B cell (primary cell): ENCODE measurements at regions not wholly inside any gene's neighbourhood (a gene's known extent, or its start where the extent isn't known, plus 50 kb on each side); places are given as distances from the start of the nearest gene placed in this dataset.

Source experiments
- ATAC-seq: fragments of 200-7000 bp; cut with Tn5 transposase; one replicate; pipeline ENCODE4 v1.10.0; 2021; ENCODE audit warnings: low read depth, mild to moderate bottlenecking, moderate number of reproducible peaks, moderate library complexity
- CTCF ChIA-PET: fragments of 350-600 bp; sonication (Branson Sonifier 250); formaldehyde crosslinking; loops from one replicate; lab custom pipeline; 2021; ENCODE audit warnings: antibody characterized with exemption, inconsistent platforms; lab: Charles Lee
- POLR2A ChIA-PET: fragments of 350-600 bp; sonication (Branson Sonifier 250); formaldehyde crosslinking; loops from one replicate; lab custom pipeline; 2021; ENCODE audit warnings: antibody characterized with exemption; lab: Charles Lee
- DNase-seq: peaks from one replicate; pipeline ENCODE4 v3.0.0; 2013
- H2AFZ ChIP-seq: 2 replicates; pipeline ENCODE4 v1.6.1; 2012; ENCODE audit warnings: mild to moderate bottlenecking, low read depth, low read length; ENCODE audit not compliant: insufficient read depth, poor library complexity, severe bottlenecking
- H3K27ac ChIP-seq, 2 donors: 1 replicate in 1 of 2; 2 replicates in 1 of 2; pipeline ENCODE4 v1.5.1; 2012 to 2013; ENCODE audit warnings: low read length in 2 of 2, mild to moderate bottlenecking in 2 of 2, moderate library complexity in 1 of 2
- H3K27me3 ChIP-seq, 4 experiments: fragments of 200-600 bp in 1 of 4; sonication (generic) in 1 of 4; replicated peaks in 1 of 4; 1 replicate in 2 of 4; 2 replicates in 2 of 4; pipeline versions ENCODE4 v1.6.1 to v1.7.0; 2013 to 2016; ENCODE audit warnings: low read length in 3 of 4, mild to moderate bottlenecking in 2 of 4, mixed read lengths in 1 of 4, moderate library complexity in 1 of 4; ENCODE audit not compliant: insufficient read depth in 4 of 4, control insufficient read depth in 3 of 4; ENCODE audit errors: control extremely low read depth in 1 of 4
- H3K36me3 ChIP-seq, 2 experiments: replicated peaks in 1 of 2; 1 replicate in 1 of 2; 2 replicates in 1 of 2; pipeline versions ENCODE4 v1.6.1 to v1.7.1; 2013; ENCODE audit warnings: low read length in 1 of 2; ENCODE audit not compliant: insufficient read depth in 2 of 2, control insufficient read depth in 1 of 2; ENCODE audit errors: control extremely low read depth in 1 of 2, extremely low read depth in 1 of 2
- H3K4me1 ChIP-seq, 2 donors: fragments of 200-600 bp in 1 of 2; sonication (generic) in 1 of 2; 1 replicate in 1 of 2; 2 replicates in 1 of 2; pipeline versions ENCODE4 v1.5.1 to v1.6.1; 2013 to 2017; ENCODE audit warnings: low read length in 2 of 2; ENCODE audit not compliant: control insufficient read depth in 2 of 2, insufficient read depth in 2 of 2
- H3K4me2 ChIP-seq: replicated peaks from 2 replicates; pipeline ENCODE3; 2012; ENCODE audit warnings: mild to moderate bottlenecking, low read depth, low read length; ENCODE audit not compliant: poor library complexity, severe bottlenecking
- H3K4me3 ChIP-seq, 5 experiments: fragments of 200-600 bp in 1 of 5; sonication (generic) in 1 of 5; 1 replicate in 3 of 5; 2 replicates in 2 of 5; pipeline versions ENCODE4 v1.5.1 to v1.7.0; 2011 to 2016; ENCODE audit warnings: low read length in 4 of 5, mild to moderate bottlenecking in 4 of 5, low read depth in 2 of 5, control low read depth in 1 of 5, moderate library complexity in 1 of 5; ENCODE audit not compliant: insufficient read depth in 1 of 5; ENCODE audit errors: control extremely low read depth in 1 of 5, extremely low read depth in 1 of 5
- H3K79me2 ChIP-seq: fragments of 200-600 bp; sonication (generic); one replicate; pipeline ENCODE4 v1.6.0; 2016; ENCODE audit warnings: low read length; ENCODE audit not compliant: control insufficient read depth, insufficient read depth
- H3K9ac ChIP-seq: fragments of 200-600 bp; sonication (generic); 2 replicates; pipeline ENCODE4 v1.6.1; 2017; ENCODE audit warnings: mild to moderate bottlenecking, low read length, moderate library complexity
- H3K9me3 ChIP-seq, 3 donors: one replicate each; pipeline versions ENCODE4 v1.6.1 to v1.7.1; 2013; ENCODE audit warnings: low read length in 2 of 3; ENCODE audit not compliant: control insufficient read depth in 2 of 3, insufficient read depth in 1 of 3; ENCODE audit errors: control extremely low read depth in 1 of 3
- H4K20me1 ChIP-seq: 2 replicates; pipeline ENCODE4 v1.6.0; 2012; ENCODE audit warnings: mild to moderate bottlenecking, low read length; ENCODE audit not compliant: insufficient read depth, control insufficient read depth, poor library complexity, severe bottlenecking
- H3K27ac Mint-ChIP-seq: one replicate; pipeline ENCODE4 v1.8.0; 2021; ENCODE audit warnings: mixed read lengths
- H3K27me3 Mint-ChIP-seq: one replicate; pipeline ENCODE4 v1.8.0; 2021; ENCODE audit warnings: mixed read lengths
- H3K4me1 Mint-ChIP-seq: one replicate; pipeline ENCODE4 v1.8.0; 2021; ENCODE audit warnings: mixed read lengths
- H3K4me3 Mint-ChIP-seq: one replicate; pipeline ENCODE4 v1.8.0; 2021; ENCODE audit warnings: mixed read lengths
- H3K9me3 Mint-ChIP-seq: one replicate; pipeline ENCODE4 v1.8.0; 2022; ENCODE audit warnings: mixed read lengths; ENCODE audit not compliant: insufficient read depth
- EZH2 ChIP-seq: IDR thresholded peaks from 2 replicates; pipeline ENCODE4 v1.6.1; 2012; ENCODE audit warnings: borderline replicate concordance, low read depth, mild to moderate bottlenecking, moderate library complexity, low read length; ENCODE audit not compliant: insufficient read depth, poor library complexity, severe bottlenecking
- WGBS: methylation state at CpG from one replicate; pipeline ENCODE4 v1.1.5; 2013; ENCODE audit warnings: missing lambda C conversion rate; ENCODE audit not compliant: insufficient coverage; 5-methylcytosine and 5-hydroxymethylcytosine counted together
- intact Hi-C: fragments of 100-400 bp; cut with micrococcal nuclease; formaldehyde crosslinking; loops from one replicate; pipeline ENCODE4 v1.10.0; 2022
- TF ChIP-seq, protein P1 (sequence below): fragments of 200-600 bp; IDR thresholded peaks from one replicate; pipeline ENCODE4 v1.8.0; 2022; ENCODE audit warnings: antibody characterized with exemption, mild to moderate bottlenecking

DNA sequence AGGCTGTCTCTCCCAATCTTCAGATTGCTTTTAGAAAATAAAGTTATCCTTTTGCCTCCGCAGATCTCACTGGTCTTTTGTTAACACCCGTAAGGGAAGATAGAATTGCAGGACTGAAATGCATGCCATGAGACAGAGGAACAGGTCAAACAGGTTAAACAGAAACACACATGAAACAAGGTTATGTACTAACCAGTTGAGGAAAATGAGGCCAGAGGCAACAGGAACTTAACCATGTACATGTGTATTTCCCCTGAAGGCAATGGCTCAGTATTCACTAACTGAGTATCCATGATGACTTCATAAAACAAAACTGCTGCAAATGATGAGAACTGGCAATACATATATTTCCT, 169.1 kb upstream of the NSMCE3 start:
- peaks cover 0 to 8% (median 0%) of the 10 kb centered on the region in 3 donors for H3K9me3 ChIP-seq
- no peaks in the 10 kb centered on the region for H3K4me1 Mint-ChIP-seq
- POLR2A ChIA-PET, result no interaction called here

DNA sequence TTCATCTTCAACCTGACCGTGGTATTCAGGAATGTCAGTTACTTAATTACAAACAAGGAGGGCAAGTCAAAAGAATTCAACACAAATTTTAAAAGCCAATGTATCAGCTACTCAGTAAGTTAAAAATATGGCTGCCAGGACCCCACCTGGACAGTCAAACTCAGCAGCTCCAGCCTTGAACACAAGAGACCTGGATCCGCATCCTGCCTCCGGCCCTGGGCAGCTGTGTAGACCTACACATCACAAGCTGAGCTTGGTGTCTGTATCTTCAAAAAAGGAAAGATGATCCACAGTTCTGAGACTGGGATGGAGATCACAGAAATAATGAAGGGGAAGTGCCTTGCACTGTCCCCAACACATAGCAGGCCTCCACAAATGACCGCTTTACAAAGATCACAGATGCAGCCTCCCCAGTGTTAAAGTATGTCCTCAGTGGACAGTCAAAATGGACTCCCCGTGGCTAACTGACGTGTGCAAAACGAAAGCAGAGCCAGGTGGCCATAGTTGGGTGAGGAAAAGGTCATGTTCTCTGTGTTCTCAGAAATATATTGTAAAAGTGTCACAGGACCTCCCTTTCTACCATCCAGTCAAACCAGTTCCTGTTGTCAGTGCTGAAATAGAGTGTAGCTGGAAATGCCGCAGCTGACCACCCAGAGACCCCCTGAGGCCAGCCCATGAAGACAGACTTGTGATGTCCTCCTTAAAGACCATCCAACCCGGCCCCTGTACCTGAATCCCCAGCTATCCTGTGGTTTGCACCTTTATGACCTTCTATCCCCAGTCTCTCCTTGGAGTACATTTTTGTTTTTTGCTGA, 168.5 kb upstream of the NSMCE3 start:
- H3K4me1 ChIP-seq, result no peaks in the 10 kb centered on the region
- H3K4me3 ChIP-seq, result no peak overlapping the region
- no peak for ATAC-seq
- intact Hi-C loops, result no loop called here
- no peak overlapping the region for H3K9ac ChIP-seq
- H2AFZ ChIP-seq, result no peak overlapping the region
- Mint-ChIP-seq H3K27me3 (peaks cover 16% of the 10 kb centered on the region), H3K9me3 (no peaks in the 10 kb centered on the region), H3K27ac (no peak overlapping the region), H3K4me3 (no peak overlapping the region), H3K4me1 (no peaks in the 10 kb centered on the region)
- H3K9me3 ChIP-seq, result peaks cover 0 to 8% (median 0%) of the 10 kb centered on the region in 3 donors
- no peaks in the 10 kb centered on the region for H3K79me2 ChIP-seq
- POLR2A ChIA-PET, result no interaction called here
- H3K4me2 ChIP-seq, result no peak overlapping the region
- CTCF ChIA-PET, result no interaction called here
- no peak for DNase-seq
- H4K20me1 ChIP-seq, result no peaks in the 10 kb centered on the region
- no peak for TF ChIP-seq EZH2
- TF ChIP-seq, protein P1, sequence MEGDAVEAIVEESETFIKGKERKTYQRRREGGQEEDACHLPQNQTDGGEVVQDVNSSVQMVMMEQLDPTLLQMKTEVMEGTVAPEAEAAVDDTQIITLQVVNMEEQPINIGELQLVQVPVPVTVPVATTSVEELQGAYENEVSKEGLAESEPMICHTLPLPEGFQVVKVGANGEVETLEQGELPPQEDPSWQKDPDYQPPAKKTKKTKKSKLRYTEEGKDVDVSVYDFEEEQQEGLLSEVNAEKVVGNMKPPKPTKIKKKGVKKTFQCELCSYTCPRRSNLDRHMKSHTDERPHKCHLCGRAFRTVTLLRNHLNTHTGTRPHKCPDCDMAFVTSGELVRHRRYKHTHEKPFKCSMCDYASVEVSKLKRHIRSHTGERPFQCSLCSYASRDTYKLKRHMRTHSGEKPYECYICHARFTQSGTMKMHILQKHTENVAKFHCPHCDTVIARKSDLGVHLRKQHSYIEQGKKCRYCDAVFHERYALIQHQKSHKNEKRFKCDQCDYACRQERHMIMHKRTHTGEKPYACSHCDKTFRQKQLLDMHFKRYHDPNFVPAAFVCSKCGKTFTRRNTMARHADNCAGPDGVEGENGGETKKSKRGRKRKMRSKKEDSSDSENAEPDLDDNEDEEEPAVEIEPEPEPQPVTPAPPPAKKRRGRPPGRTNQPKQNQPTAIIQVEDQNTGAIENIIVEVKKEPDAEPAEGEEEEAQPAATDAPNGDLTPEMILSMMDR, result no peak
- H3K36me3 ChIP-seq, result no peaks in the 10 kb centered on the region
- 86% methylated on average over 5 of the region's 9 CpGs for WGBS
- H3K27ac ChIP-seq, result no peak overlapping the region
- H3K27me3 ChIP-seq, result no peaks in the 10 kb centered on the region

More for the DNA sequence above, 169.1 kb upstream of the NSMCE3 start:
- Histone ChIP-seq H3K27ac (no peak overlapping the region), H3K4me1 (no peaks in the 10 kb centered on the region), H3K4me3 (no peak overlapping the region), H3K9ac (no peak overlapping the region), H3K4me2 (no peak overlapping the region), H3K27me3 (no peaks in the 10 kb centered on the region), H4K20me1 (no peaks in the 10 kb centered on the region), H3K79me2 (no peaks in the 10 kb centered on the region), H3K36me3 (no peaks in the 10 kb centered on the region), H2AFZ (no peak overlapping the region)
- 0% methylated on average over 1 of the region's 2 CpGs for WGBS
- ATAC-seq (no peak), DNase-seq (no peak)
- H3K9me3 Mint-ChIP-seq, result no peaks in the 10 kb centered on the region
- no peak overlapping the region for H3K27ac Mint-ChIP-seq
- no peak overlapping the region for H3K4me3 Mint-ChIP-seq
- CTCF ChIA-PET, result interaction anchor here (0.6 kb wide), 1 partner anchor 33 kb away, joined by 3 read pairs; no protein-coding TSS in a partner anchor
- intact Hi-C loops, result no loop called here
- peaks cover 10% of the 10 kb centered on the region for H3K27me3 Mint-ChIP-seq
- TF ChIP-seq, protein P1, result no peak
- no peak for TF ChIP-seq EZH2
